Stimulated activated CD4-positive, alpha-beta T cell treated with anti-CD3 and anti-CD28 coated beads, Interleukin-4, amount 100 ng/mL, for 4 hours (primary cell): ENCODE measurements at regions not wholly inside any gene's neighbourhood (a gene's known extent, or its start where the extent isn't known, plus 50 kb on each side); places are given as distances from the start of the nearest gene placed in this dataset.

Experiments
- DNase-seq, 2 experiments: peaks; one replicate each; pipeline ENCODE4 v3.0.0-alpha.2; 2020

DNA sequence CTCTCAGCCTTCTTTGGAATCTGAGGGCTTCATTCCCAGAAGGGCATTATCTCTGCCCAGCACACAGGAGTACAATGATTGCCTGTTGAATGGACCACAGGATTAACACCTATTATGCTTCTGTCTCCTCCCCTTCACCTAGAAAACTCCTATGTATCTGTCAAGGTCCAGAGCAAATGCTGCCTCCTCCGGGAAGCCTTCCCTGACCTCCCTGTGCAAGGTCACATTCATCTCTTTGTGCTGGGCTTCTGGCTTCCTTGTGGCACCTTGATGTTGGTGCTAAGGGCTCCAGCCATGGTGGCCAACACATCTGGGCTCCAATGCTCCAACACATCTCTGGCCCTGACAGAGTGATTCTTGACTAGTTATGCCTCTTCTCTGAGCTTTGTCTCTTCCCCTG, 49.9 kb upstream of the ATP2B2 start:
- DNase-seq, result no peak

- DNase-seq, result no peak
Measured at GRCh38 chr3:10556312-10556711, 50.9 kb upstream of the ATP2B2 start.

DNA sequence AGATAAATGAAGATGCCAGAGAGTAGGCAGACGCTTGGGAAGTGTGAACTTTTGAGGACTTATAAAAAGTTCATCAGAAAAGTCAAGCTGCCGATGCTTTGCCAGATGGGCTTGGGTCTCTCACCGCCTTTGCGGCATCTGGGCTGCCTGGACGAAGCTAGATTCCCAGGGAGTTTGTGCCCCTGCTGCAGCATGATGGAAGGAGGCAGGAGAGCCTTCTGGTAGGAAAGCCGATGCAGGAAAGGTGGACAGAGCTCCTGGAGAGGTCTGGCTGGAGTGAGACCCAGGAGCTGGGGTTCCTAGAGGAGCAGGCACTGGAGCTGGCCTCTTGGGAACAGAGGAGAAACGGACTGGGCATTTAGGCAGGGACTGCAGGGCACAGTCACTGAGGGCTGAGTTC, 51.9 kb upstream of the ATP2B2 start:
- DNase-seq, result no peak

DNA sequence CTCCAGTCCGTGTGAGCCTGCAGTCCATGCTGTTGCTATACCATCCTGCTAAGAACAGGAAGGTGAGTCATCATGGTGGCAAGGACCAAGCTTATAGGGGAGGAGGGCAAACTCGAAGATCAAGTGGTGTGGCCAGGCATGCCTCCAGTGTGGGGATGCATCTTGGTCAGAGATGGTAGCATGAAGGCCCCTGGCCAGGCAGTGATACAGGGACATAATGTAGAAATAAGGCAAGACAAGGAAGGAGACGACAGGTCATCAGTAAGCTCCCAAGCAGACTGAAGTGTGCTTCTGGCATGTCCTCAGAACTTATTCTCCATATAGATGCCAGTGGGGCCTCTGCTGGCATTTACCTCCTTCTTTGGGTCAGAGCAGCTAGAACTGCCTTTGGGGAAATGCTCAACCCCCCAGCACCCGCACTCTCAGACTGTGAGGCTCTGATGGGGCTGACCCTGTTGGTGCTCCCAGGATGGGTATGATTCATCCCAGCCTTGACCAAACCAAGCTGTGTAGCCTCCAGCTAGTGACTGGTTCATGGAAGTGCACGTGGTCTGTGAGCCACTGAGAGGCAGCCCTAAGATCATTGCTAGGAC, 52.5 kb upstream of the ATP2B2 start:
- no peak for DNase-seq

DNA sequence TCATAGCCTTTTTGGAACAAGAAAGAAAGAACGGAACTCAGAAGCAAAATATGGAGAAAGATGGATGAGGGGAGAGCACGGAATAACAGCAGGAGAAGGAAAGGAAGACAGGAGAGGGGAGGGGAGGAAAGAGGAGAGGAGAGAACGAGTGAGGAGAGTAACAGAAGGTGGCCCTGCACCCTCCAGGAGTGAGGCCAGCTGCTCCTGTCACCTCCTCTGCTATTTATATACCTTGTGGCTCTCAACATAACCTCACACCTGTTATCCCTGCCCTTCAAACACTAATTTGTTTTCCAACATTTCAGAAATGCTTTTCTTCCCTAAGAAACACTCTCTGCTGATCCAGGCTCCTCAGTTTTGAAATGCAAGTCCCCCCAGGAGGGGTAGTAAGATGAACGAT, 53.4 kb upstream of the ATP2B2 start:
- DNase-seq, result no peak

- DNase-seq, result no peak
Measured at GRCh38 chr3:10560060-10560861, 54.9 kb upstream of the ATP2B2 start.

GRCh38 chr3:10561162-10561945, 56.0 kb upstream of the ATP2B2 start:
- no peak for DNase-seq

DNA sequence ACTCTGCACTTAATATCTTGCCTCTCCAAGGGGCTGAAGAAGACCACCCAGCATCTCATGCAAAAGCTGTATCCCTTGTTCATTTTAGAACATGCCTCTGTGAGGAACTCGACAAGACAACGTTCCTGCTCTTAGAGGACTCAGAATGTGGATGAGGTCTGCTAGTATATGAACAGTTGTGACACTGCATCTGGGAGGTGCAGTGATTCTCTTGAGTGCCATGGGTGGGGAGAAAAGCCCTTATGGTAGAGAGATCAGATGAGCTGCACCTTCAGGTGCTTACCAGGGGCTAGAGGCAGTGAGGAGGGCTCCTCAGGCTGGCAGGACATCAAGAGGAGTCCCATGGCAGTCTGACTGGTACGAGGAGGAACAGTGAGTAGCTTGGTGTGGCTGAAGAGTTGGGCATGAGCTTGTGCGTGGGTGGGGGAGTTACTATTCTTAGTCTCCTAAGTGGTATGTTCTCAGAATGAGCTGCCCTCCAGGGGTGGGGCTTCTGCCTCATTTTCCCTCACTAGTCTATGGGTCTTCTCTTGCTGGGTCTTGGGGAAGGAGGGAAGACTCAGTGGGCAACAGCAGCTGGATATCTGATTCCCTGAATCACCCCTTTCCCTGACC, 56.7 kb upstream of the ATP2B2 start:
- no peak for DNase-seq

DNA sequence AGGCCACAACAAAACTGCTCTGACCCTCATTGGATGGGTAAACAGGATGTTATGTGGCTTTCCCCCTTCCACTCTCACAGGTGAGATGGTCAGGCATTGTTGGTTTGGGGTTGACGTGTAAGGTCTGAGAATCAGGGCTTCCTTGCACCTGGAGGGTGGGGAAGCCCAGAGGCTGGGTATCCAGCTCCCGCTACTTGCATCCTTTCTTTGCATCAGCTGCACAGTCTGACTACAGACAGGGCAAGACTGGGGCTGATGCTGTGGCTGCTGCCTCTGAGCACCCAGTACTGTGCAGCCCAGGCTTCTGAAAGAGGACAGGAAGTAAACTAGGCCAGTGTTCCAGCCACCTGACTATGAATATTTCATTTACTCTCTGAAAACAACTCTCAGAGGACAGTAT, 58.0 kb upstream of the ATP2B2 start:
- DNase-seq, result no peak

DNA sequence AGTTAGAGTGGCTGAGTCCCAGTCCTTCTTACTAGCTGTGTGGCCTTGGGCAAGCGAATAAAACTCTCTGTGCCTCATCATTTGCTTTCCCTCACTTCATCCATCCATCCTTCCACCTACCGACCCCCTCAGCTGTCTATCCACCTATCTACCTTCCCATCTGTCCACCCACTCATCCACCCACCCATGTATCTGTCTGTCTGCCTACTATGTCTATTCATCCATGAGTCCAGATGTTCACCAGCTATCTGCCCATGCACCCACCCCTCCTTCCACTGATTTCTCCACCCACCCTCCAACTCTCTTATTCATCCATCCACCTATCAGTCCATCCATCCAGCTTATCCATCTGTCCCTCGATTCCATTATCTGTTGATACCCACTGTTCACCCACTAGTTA, 60.4 kb upstream of the ATP2B2 start:
- no peak for DNase-seq

DNA sequence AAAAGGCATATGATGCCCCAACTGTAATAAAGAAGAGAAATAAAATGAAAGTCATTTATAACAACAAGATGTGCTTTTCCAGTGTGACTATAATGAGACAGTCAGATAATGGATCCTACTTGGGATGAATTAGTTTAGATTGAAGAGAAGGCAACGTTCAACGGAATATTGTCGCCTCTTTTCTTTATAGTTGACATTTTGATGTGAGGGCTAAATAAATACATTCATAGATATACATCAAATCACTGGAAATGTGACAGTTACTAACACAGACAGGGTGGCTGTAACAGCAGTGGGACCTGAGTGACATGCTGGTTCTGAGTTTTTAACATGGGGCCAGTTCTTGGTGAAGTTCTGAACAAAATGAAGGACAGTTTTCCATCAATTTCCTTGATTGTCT, 61.1 kb upstream of the ATP2B2 start:
- no peak for DNase-seq

DNA sequence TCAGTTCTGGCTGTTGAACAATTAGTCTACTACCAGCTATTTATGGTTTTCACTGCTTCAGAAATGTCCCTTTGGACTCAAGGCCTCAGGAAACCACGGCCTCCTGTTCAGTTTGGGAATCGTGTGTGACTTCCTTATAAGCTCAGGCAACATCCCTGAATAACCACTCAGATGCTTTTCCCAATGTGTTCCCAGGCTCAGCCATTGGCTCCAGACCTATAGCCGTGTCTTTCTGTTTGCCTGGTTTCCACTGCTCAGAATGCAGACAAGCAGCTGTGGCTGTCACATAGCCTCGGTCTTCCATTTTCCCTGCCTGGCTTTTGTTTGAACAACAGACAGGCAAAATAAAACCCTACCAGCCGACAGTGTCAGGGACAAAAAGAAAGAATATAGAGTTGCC, 63.2 kb upstream of the ATP2B2 start:
- DNase-seq, result no peak

DNA sequence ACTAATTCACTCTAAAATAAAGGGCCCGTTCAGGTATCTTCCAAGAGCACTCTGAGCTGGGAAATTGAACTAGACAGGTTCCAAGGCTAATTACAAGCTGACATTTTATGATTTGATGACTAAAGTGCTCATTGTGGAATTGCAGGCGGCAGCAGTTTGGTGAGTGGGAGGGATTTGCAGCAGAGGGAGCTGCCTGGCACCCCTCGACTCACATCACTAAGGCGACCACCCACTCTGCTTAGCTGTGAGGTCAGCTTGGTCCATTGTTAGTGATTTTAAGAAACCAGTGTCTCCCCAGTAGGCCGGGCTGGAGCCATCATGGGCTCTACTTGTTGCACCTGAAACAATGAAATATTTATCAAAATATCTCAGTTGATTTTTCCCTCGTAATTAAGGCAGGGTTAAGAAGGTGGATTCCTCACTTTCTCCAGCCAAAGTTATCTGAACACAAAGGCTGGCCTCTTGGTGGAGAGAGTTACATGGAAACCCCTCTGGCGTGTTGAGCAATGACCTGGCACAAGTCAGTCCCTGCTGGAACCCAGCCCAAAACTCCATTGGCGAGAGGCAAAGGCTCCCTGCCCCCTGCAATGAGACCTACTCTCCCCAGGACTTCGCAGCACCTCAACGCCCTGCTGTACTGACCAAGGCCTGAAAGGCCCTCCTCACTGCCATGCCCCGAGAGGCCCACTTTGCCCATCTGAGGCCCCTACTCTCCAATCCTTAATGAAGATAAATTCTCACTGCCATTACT, 65.0 kb upstream of the ATP2B2 start:
- no peak for DNase-seq

DNA sequence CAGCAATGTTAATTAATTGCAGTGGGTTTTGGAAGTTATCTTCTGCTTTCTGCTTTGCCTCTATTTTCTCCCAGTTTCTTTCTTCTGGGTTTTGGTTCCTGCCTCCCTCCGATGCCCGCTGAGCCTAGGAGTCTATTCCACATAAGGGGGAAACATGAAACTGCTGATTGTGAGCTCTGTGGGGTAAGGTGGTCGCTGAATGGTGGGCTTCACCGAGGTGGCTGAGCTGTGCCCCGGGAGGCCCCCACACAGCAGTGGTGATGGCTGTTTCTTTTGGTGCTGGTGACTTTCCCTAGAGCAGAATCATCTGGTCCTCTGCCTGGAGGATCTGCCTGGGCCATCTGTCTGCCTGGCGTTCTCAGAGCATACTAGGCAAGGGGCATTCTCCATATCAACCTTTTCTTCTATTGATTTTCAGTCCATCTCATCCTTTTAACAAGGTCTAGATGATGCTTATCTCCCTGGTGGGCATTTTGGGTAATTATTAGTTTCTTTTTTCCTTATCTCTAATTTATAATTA, 68.8 kb upstream of the ATP2B2 start:
- DNase-seq, result no peak

DNA sequence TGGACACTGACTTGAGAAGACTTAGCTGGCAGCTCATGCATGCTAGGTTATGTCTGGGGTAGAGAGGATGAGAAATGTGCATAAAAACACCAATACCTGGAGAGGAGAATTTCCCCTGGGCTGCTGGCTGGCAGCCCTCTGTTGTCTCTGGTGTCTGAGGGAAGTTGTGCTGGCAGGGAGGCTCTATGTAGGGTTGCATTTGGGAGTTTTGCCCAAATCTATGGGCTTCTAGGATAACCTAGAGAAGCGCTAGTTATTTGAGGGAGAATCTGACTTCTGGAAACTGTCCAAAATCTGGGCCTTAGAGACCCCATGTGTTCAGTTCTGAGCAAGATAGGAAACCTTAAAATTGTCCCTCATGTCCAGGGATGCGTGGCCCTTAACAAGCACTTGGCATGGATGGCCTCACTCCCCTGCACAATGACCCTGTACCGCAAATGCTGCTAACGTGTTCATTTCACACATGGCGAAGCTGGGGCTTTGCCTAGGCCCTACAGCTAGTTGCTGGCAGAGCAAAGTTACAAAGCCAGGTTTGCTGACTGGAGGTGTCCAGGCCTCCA, 70.3 kb upstream of the ATP2B2 start:
- no peak for DNase-seq

GRCh38 chr3:10577486-10577885, 72.1 kb upstream of the ATP2B2 start:
- no peak for DNase-seq

- no peak for DNase-seq
Measured at GRCh38 chr3:10580426-10580825, 75.0 kb upstream of the ATP2B2 start.

GRCh38 chr3:10581251-10581650, 75.9 kb upstream of the ATP2B2 start:
- no peak for DNase-seq

DNA sequence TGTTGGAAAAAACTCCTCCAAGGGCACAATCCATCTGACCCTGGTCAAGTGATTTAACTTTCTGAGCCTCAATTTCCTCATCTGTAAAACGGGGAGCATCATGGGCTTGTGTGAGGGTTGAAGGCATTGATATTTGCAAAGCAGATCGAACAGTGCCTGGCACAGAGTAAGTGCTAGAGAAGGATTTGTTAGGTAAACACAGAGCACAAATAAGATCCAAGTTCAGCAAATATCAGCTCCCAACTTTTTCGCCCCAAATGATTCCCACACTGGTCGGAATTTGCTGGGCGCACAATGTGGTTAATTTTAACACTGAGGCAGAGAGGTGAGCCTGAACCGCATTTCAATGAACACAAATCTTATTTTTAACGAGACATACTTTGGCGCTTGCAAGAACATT, 76.3 kb upstream of the ATP2B2 start:
- DNase-seq, result no peak

DNA sequence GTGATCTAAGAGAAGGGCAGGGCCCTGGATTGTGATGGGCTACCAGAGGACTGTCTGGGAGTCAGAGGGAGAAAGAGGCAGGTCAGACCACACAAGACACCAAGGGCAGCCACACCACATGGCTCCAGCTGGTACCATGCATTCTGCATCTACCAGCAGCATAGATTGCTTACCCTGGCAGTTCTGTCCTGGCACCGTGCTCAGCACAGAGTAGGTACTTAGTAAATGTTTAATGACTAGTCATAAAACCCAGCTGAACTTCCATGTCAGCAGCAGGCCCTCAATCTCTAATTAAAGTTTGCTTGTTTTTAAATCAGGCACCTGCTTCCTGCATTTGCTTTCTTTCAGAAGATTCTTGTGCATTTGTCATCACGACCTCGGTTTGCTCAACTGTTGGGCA, 77.3 kb upstream of the ATP2B2 start:
- no peak for DNase-seq

DNA sequence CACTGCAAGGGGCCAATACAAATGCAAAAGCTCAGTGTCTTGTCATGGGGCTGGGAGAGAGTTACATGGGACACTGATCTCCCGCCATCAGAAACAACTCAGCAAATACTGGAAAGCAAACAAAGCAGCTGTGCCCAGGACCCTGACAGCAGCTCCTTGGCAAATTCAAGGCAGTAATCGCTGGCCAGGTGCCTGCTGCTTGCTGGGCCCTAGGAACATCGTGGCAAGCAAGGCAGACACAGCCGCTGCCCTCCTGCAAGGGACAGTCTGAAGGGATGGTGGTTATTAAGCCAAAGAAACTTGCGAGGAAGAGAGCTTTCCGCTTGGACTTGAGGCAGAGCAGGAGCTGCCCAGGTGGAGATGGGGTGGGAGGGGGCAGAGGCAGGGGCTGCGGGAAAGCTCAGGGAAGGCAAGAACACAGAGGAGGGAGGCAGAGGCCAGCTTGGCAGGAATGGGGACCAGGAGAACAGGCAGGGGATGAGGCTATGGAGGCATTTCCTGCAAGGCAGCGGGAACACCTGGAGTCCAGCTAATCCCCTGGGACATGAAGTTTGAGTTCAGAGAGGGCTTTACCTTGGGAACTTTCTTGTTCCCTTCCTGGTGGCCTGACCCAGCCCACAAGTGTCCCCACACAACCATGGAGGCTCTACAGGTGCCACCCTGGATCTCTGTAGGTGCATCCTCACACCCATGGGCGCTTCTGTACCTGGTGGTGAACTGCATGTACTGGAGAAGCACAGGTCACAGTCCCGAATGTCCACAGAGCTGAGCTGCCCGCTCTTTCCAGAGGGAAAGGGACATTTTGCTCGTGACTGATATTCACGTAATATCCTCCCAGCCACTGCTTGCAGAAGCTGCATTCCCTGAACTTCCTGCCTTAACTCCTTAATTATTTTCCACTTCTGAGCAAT, 78.7 kb upstream of the ATP2B2 start:
- DNase-seq, result no peak
